ENCODE measurements at regions not wholly inside any gene's neighbourhood (a gene's known extent, or its start where the extent isn't known, plus 50 kb on each side); places are given as distances from the start of the nearest gene placed in this dataset.
"Not testable (repeated sequence)": the region's sequence is repeated elsewhere in the genome, so short reads cannot be mapped to it uniquely, and the experiment has no call there.

DNA sequence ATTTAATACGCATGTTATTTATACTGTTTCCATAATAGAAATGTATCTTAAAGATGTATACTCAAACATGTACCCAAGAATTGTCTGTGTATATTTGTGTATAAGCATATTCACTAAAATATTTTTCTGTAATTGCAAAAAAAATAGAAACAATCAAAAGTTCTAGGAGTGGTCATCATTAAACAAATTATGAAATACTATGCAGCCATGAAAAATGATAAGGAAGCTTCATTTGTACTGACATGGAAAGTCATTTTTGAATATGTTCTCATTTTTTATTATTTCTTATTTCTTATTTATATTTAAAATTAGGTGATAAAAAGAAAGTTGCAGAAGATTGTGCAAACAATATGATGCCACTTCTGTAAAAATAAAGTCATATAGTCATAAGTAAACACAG, 400.0 kb upstream of the AUTS2 start:
- DNase-seq (ENCODE audit: low read depth): no peak

DNA sequence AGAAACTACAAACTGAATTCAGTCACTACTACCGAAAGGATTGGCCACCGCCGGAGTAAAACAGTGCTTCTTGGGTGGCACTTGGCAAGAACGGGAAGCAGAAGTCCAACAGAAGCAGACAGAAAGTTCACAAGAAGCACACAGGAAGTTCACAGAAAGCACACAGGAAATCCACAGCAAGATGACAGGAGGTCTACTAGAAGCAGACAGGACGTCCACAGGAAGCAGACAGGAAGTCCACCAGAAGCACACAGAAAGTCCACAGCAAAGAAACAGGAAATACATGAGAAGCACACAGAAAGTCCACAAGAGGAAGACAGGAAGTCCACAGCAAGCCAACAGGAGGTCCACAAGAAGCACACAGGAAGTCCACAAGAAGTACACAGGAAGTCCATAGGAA, 399.2 kb upstream of the AUTS2 start:
- no peak for DNase-seq (ENCODE audit: low read depth)

DNA sequence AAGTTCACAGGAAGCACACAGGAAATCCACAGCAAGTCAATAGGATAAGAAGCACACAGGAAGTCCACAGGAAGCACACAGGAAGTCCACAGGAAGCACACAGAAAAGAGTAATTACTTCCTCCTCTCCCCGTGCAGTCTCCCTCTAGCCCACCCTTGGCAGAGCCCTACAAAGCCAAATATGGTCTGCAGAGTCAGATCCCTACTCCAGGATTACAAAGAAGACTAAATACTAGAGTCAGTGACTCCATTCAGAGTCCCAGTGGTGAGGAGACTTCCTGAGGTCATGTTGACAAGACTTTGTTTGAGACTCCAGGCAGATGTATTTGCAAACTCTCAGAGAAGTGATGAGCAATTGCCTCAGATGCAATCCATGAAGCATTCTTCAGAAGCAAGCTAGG, 398.6 kb upstream of the AUTS2 start:
- DNase-seq (ENCODE audit: low read depth): no peak

GRCh38 chr7:69203871-69204270, 394.4 kb upstream of the AUTS2 start:
- no peak for DNase-seq (ENCODE audit: low read depth)

- no peak for DNase-seq (ENCODE audit: low read depth)
Measured at GRCh38 chr7:69204943-69205342, 393.3 kb upstream of the AUTS2 start.

DNA sequence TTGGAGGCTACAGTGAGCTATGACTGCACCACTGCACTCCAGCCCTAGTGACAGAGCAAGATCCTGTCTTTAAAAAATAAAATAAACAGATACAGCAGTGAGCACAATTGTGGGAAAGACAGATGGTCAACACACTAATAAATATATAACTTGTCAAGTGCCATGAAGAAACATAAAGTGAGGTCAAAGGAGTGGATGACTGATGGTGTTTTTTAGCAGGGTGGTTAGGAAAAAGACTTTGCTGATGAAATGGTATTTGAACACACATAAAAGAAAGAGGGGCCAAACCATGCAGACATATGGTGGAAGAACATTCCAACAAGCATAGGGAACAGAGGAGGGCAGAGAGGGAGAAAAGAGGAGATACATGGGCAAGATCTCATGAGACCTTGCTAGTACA, 392.7 kb upstream of the AUTS2 start:
- no peak for DNase-seq (ENCODE audit: low read depth)

GRCh38 chr7:69208276-69208675, 390.0 kb upstream of the AUTS2 start:
- DNase-seq (ENCODE audit: low read depth): no peak

- DNase-seq (ENCODE audit: low read depth): no peak
Measured at GRCh38 chr7:69208848-69209247, 389.4 kb upstream of the AUTS2 start.

GRCh38 chr7:69211336-69211735, 386.9 kb upstream of the AUTS2 start:
- no peak for DNase-seq (ENCODE audit: low read depth)

GRCh38 chr7:69211739-69212138, 386.5 kb upstream of the AUTS2 start:
- no peak for DNase-seq (ENCODE audit: low read depth)

GRCh38 chr7:69213878-69214277, 384.4 kb upstream of the AUTS2 start:
- no peak for DNase-seq (ENCODE audit: low read depth)

- not testable (repeated sequence) for DNase-seq (ENCODE audit: low read depth)
Measured at GRCh38 chr7:69215516-69215915, 382.8 kb upstream of the AUTS2 start.

DNA sequence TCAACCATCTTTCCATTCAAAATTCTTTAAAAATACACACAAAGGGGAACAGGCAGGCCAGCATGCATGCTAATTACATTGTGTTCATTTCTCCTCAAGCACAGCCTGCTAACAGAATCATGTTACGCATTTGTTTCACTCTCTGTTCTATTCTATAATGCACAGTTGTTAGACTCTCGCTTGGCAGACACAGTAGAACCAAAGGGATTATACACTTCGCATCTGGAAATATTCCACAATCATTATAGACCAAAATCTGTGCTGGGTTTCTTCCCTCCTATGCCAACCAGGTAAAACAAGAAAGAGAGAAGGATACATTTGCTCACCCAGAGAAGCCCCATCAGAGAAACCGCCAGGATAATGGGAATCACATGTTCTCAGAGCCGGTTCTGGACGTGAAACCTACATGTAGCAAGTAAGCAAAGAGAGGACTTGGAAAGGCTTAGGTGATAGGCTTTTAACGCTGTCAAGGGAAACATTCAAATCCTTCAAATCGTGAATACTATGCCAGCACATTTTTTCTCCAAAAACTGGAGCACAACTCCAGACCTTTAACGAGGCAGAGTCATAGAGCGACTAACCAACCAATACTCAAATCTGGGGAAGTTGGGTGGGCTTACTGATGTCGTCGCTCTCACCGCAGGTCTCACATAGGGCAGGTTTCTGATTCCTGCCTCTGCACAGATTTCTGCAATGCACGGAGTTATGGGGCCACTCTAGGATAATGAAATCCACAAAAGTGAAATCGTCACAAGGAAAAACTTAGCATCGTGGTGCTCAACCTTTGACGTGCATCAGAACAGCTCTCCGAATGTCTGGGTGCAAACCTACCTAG, 380.5 kb upstream of the AUTS2 start:
- DNase-seq (ENCODE audit: low read depth): no peak

DNA sequence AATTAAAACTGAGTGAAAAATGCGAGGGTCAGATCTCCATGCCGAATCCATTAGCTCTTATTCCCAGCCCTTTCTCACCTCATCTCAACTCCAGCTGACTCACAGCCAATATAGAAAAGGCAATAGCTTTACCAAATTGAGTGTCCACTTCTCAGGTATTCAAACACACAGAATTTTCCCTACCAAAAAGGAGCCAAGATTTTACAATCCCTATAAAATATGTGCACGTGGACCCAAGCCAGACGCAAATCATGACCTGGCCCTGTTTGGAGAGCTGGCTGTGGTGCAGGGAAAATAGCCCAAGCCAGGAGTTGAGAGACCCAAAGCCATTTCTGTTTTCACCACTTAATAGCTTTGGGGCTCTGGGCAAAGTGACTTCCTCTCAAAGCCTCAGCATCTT, 379.7 kb upstream of the AUTS2 start:
- DNase-seq (ENCODE audit: low read depth): no peak

GRCh38 chr7:69219381-69219780, 378.9 kb upstream of the AUTS2 start:
- DNase-seq (ENCODE audit: low read depth): no peak

DNA sequence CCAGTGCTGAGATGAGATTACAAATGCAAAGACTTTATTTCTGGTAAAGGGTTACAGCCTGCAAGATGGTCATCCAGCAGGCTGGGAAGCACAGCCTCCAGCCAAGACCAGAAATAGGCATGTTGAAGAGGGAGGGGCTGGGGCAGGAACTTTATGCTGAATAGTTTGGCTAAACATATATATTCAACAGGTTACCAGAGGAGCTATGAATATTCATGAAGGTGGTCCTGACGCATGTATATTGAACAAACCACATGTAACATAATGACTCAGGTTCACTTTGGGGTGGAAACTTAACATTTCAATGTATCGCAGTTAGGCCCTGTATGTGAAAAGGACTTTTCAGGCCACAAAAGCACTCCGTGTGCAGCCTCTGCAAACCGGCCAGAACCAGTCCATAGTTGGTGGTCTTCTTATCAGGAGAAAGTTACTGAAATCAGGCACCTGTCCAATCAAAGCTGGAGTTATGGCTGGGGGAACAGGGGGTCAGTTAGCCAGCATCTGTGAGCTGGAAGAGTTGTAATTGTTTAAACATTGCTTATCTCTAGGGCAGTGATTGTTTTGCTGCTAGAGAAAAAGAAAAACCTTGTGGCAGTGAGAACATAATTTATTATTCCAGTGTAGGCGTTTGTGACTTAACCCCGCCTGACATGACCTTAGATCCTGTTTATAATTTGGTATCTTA, 372.9 kb upstream of the AUTS2 start:
- DNase-seq (ENCODE audit: low read depth): no peak

DNA sequence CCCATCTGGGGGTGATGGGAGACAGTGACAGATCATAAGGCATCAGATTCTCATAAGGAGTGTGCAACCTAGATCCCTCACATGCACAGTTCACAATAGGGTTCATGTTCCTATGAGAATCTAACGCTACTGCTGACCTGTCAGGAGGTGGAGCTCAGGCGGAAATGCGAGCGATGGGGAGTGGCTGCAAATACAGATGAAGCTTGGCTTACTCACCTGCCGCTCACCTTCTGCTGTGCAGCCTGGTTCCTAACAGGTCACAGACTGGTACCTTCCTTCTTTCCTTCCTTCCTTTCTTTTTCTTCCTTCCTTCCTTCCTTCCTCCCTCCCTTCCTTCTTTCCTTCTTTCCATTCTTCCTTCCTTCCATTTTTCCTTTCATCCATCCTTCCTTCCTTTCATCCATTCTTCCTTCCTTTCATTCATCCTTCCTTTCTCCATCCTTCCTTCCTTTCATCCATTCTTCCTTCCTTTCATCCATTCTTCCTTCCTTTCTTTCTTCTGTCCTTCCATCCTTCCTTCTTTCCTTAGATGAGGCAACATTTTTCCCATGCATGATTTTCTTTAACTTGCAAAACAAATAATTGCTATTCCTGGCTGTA, 370.0 kb upstream of the AUTS2 start:
- DNase-seq (ENCODE audit: low read depth): no peak

GRCh38 chr7:69232445-69233376, 365.6 kb upstream of the AUTS2 start:
- no peak for DNase-seq (ENCODE audit: low read depth)

DNA sequence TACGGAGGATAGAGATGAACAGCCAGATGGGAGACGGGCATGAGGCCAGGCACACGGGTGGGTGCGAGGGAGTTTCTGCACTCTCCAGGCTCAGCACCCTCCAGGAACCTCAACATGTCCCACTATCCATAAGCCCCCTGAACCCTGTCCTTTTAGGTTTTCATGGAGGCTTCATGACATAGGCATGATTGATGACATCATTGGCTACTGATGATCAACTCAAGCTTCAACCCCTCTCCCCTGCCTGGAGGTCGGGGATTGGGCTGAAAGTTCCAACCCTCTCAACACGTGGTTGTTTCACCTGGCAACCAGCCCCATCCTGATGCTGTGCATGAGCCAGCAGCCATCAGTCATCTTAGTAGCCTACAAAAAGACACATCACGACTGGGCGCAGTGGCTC, 360.7 kb upstream of the AUTS2 start:
- no peak for DNase-seq (ENCODE audit: low read depth)

GRCh38 chr7:69243016-69243415, 355.3 kb upstream of the AUTS2 start:
- DNase-seq (ENCODE audit: low read depth): no peak

GRCh38 chr7:69244701-69245100, 353.6 kb upstream of the AUTS2 start:
- no peak for DNase-seq (ENCODE audit: low read depth)

- no peak for DNase-seq (ENCODE audit: low read depth)
Measured at GRCh38 chr7:69245646-69246045, 352.6 kb upstream of the AUTS2 start.

Data from fibroblast of the conjunctiva (primary cell).